H9 (cell line): ENCODE measurements at regions not wholly inside any gene's neighbourhood (a gene's known extent, or its start where the extent isn't known, plus 50 kb on each side); places are given as distances from the start of the nearest gene placed in this dataset.

Experiments used
- DNase-seq: peaks from one replicate; pipeline ENCODE4 v3.0.0-alpha.2; 2017
- H2AFZ ChIP-seq: one replicate; pipeline ENCODE4 v1.6.1; 2013; ENCODE audit warnings: mild to moderate bottlenecking, low read length, control low read depth, moderate library complexity
- H2AK5ac ChIP-seq: 2 replicates; pipeline ENCODE4 v1.6.1; 2013; ENCODE audit warnings: low read length, control low read depth, mixed read lengths; ENCODE audit not compliant: insufficient read length
- H2BK120ac ChIP-seq: one replicate; pipeline ENCODE4 v1.6.1; 2013; ENCODE audit warnings: low read depth, mild to moderate bottlenecking, low read length, control low read depth, inconsistent platforms; ENCODE audit not compliant: poor library complexity, severe bottlenecking
- H2BK12ac ChIP-seq: 2 replicates; pipeline ENCODE4 v1.6.1; 2013; ENCODE audit warnings: low read length, control low read depth, mixed read lengths, low read depth; ENCODE audit not compliant: insufficient read length
- H2BK15ac ChIP-seq: 2 replicates; pipeline ENCODE4 v1.6.1; 2013; ENCODE audit warnings: low read depth, low read length, control low read depth
- H2BK20ac ChIP-seq: one replicate; pipeline ENCODE4 v1.6.1; 2013; ENCODE audit warnings: low read depth, mild to moderate bottlenecking, low read length, control low read depth, inconsistent platforms; ENCODE audit not compliant: poor library complexity, severe bottlenecking
- H2BK5ac ChIP-seq: 2 replicates; pipeline ENCODE4 v1.6.1; 2013; ENCODE audit warnings: low read length, control low read depth, mixed read lengths; ENCODE audit not compliant: insufficient read length
- H3K14ac ChIP-seq: 2 replicates; pipeline ENCODE4 v1.6.1; 2013; ENCODE audit warnings: low read length, control low read depth; ENCODE audit not compliant: insufficient read depth
- H3K18ac ChIP-seq: 2 replicates; pipeline ENCODE4 v1.6.1; 2013; ENCODE audit warnings: low read depth, mild to moderate bottlenecking, mixed read lengths, low read length, control low read depth; ENCODE audit not compliant: insufficient read length
- H3K23ac ChIP-seq: 2 replicates; pipeline ENCODE4 v1.6.1; 2013; ENCODE audit warnings: low read length, control low read depth, mixed read lengths, low read depth; ENCODE audit not compliant: insufficient read length
- H3K23me2 ChIP-seq: 2 replicates; pipeline ENCODE4 v1.6.1; 2013; ENCODE audit warnings: low read depth, mild to moderate bottlenecking, mixed read lengths, low read length, control low read depth; ENCODE audit not compliant: insufficient read length, poor library complexity, severe bottlenecking
- H3K27ac ChIP-seq: 2 replicates; pipeline ENCODE4 v1.5.1; 2013; ENCODE audit warnings: low read length, control low read depth, mixed read lengths, low read depth; ENCODE audit not compliant: insufficient read length
- H3K27me3 ChIP-seq: 2 replicates; pipeline ENCODE4 v1.6.1; 2013; ENCODE audit warnings: low read length, control low read depth, inconsistent platforms; ENCODE audit not compliant: insufficient read depth
- H3K4ac ChIP-seq: 2 replicates; pipeline ENCODE4 v1.6.1; 2013; ENCODE audit warnings: low read depth, mild to moderate bottlenecking, control low read depth, inconsistent platforms, low read length, moderate library complexity
- H3K4me1 ChIP-seq: 2 replicates; pipeline ENCODE4 v1.6.1; 2013; ENCODE audit warnings: low read length, control low read depth, inconsistent platforms; ENCODE audit not compliant: insufficient read depth
- H3K4me2 ChIP-seq: 2 replicates; pipeline ENCODE4 v1.6.1; 2013; ENCODE audit warnings: low read length, control low read depth, mixed read lengths; ENCODE audit not compliant: insufficient read length, insufficient read depth
- H3K56ac ChIP-seq: 2 replicates; pipeline ENCODE4 v1.6.1; 2013; ENCODE audit warnings: low read depth, mild to moderate bottlenecking, mixed read lengths, low read length, control low read depth; ENCODE audit not compliant: insufficient read length
- H3K79me1 ChIP-seq: 2 replicates; pipeline ENCODE4 v1.6.1; 2013; ENCODE audit warnings: low read depth, mild to moderate bottlenecking, moderate library complexity, low read length, control low read depth, inconsistent platforms; ENCODE audit not compliant: insufficient read depth, poor library complexity, severe bottlenecking
- H3K79me2 ChIP-seq: 2 replicates; pipeline ENCODE4 v1.6.1; 2013; ENCODE audit warnings: low read length, control low read depth, inconsistent platforms; ENCODE audit not compliant: insufficient read depth
- H3K9ac ChIP-seq: 2 replicates; pipeline ENCODE4 v1.6.1; 2013; ENCODE audit warnings: low read length, control low read depth, mixed read lengths; ENCODE audit not compliant: insufficient read length; ENCODE audit errors: extremely low read depth
- H3K9me3 ChIP-seq: one replicate; pipeline ENCODE4 v1.6.1; 2013; ENCODE audit warnings: low read depth, low read length, inconsistent platforms; ENCODE audit not compliant: control insufficient read depth
- H3T11ph ChIP-seq: one replicate; pipeline ENCODE4 v1.6.1; 2013; ENCODE audit warnings: mild to moderate bottlenecking, low read length, control low read depth, inconsistent platforms
- H4K20me1 ChIP-seq: one replicate; pipeline ENCODE4 v1.6.1; 2013; ENCODE audit not compliant: control insufficient read depth, insufficient read length, insufficient read depth
- H4K5ac ChIP-seq: 2 replicates; pipeline ENCODE4 v1.6.1; 2013; ENCODE audit warnings: low read depth, mild to moderate bottlenecking, mixed read lengths, low read length, control low read depth; ENCODE audit not compliant: insufficient read length
- H4K8ac ChIP-seq: replicated peaks from 2 replicates; pipeline ENCODE4 v1.6.1; 2013; ENCODE audit warnings: low read length, control low read depth, mixed read lengths, low read depth; ENCODE audit not compliant: insufficient read length
- H4K91ac ChIP-seq: 2 replicates; pipeline ENCODE4 v1.6.1; 2013; ENCODE audit warnings: low read depth, mild to moderate bottlenecking, moderate library complexity, mixed read lengths, low read length, control low read depth; ENCODE audit not compliant: insufficient read length
- H3K27ac Mint-ChIP-seq, 3 experiments: 2 replicates in 2 of 3; 3 replicates in 1 of 3; pipeline ENCODE4 v1.8.0; 2020 to 2021; ENCODE audit warnings: mixed read lengths in 3 of 3, mild to moderate bottlenecking in 1 of 3, moderate library complexity in 1 of 3
- H3K27me3 Mint-ChIP-seq: 2 replicates; pipeline ENCODE4 v1.8.0; 2021; ENCODE audit warnings: low read depth, mild to moderate bottlenecking, moderate library complexity, mixed read lengths
- H3K36me3 Mint-ChIP-seq, 3 experiments: 2 replicates in 2 of 3; 3 replicates in 1 of 3; pipeline ENCODE4 v1.8.0; 2020 to 2021; ENCODE audit warnings: low read depth in 3 of 3, mixed read lengths in 3 of 3; ENCODE audit not compliant: insufficient read depth in 1 of 3
- H3K4me1 Mint-ChIP-seq, 2 experiments: 2 replicates each; pipeline ENCODE4 v1.8.0; 2020; ENCODE audit warnings: mixed read lengths in 2 of 2
- H3K4me3 Mint-ChIP-seq, 2 experiments: 2 replicates in 1 of 2; 3 replicates in 1 of 2; pipeline ENCODE4 v1.8.0; 2020 to 2021; ENCODE audit warnings: mild to moderate bottlenecking in 2 of 2, mixed read lengths in 2 of 2, moderate library complexity in 1 of 2
- H3K9me3 Mint-ChIP-seq, 2 experiments: 2 replicates in 1 of 2; 3 replicates in 1 of 2; pipeline ENCODE4 v1.8.0; 2020; ENCODE audit warnings: mild to moderate bottlenecking in 2 of 2, mixed read lengths in 2 of 2, moderate library complexity in 1 of 2
- CTCF ChIP-seq: fragments of 200-600 bp; sonication (generic); conservative IDR thresholded peaks from 3 replicates; pipeline ENCODE4 v1.8.0; 2021; ENCODE audit warnings: antibody characterized with exemption, mild to moderate bottlenecking
- WGBS: extraction: QIAGEN DNeasy Blood & Tissue Kit; methylation state at CpG from one replicate; pipeline ENCODE4 v1.1.7; 2013; ENCODE audit warnings: missing lambda C conversion rate, low lambda C conversion rate, mixed read lengths; ENCODE audit not compliant: insufficient read length; ENCODE audit errors: extremely low coverage; 5-methylcytosine and 5-hydroxymethylcytosine counted together

GRCh38 chr14:36075203-36075602, 101.3 kb downstream of the PTCSC3 start:
- Histone ChIP-seq H3K79me1 (no peaks in the 10 kb centered on the region), H3K27me3 (no peaks in the 10 kb centered on the region), H3T11ph (no peak overlapping the region), H2AFZ (no peak overlapping the region), H2BK12ac (no peak overlapping the region), H3K56ac (no peak overlapping the region), H3K14ac (no peak overlapping the region), H4K91ac (no peak overlapping the region), H3K4ac (no peak overlapping the region), H3K18ac (no peak overlapping the region), H2BK120ac (no peak overlapping the region), H3K23me2 (no peaks in the 10 kb centered on the region), H2BK15ac (no peak overlapping the region), H2AK5ac (no peak overlapping the region), H4K8ac (no peak overlapping the region), H4K5ac (no peak overlapping the region), H3K9me3 (no peaks in the 10 kb centered on the region), H2BK20ac (no peak overlapping the region), H3K23ac (no peak overlapping the region), H3K79me2 (no peaks in the 10 kb centered on the region), H3K4me1 (no peaks in the 10 kb centered on the region; the same call in 1 of the 2 replicates), H3K4me2 (no peak overlapping the region), H2BK5ac (no peak overlapping the region), H3K27ac (no peak overlapping the region), H3K9ac (no peak overlapping the region), H4K20me1 (no peaks in the 10 kb centered on the region)
- Mint-ChIP-seq H3K27ac (no peak overlapping the region), H3K4me1 (no peaks in the 10 kb centered on the region; a peak in 1 of 4 replicates), H3K36me3 (no peaks in the 10 kb centered on the region), H3K4me3 (no peak overlapping the region), H3K27me3 (peaks cover 13% of the 10 kb centered on the region; the same call in 1 of the 2 replicates), H3K9me3 (no peaks in the 10 kb centered on the region)
- DNase-seq, result no peak
- TF ChIP-seq CTCF, result no peak
- WGBS, result no CpG with 5 or more reads among the region's 7 CpGs
